ENCODE measurements at regions not wholly inside any gene's neighbourhood (a gene's known extent, or its start where the extent isn't known, plus 50 kb on each side); places are given as distances from the start of the nearest gene placed in this dataset.

DNA sequence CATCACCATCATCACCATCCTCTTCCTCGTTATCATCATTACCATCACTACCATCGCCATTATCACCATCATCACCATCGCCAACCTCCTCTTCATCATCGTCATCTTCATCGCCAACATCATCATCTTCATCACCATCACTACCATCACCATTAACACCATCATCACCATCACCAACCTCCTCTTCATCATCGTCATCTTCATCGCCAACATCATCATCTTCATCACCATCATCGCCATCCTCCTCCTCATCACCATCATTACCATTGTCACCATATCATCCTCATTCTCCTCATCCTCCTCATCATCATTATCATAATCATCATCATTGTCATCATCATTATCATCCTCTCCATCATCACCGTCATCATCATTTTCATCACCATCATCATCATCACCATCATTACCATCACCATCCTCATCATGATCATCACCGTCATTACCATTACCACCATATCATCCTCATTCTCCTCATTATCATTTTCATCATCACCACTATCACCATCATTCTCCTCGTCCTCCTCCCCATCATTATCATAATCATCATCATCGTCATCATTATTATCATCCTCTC is 1498.7 kb downstream of the TBC1D22A start:
- Histone ChIP-seq H3K4me1 (ENCODE audit: control insufficient read depth, insufficient read depth, low read length) (no peaks in the 10 kb centered on the region), H2BK15ac (ENCODE audit: low read depth, low read length) (no peak overlapping the region), H3K18ac (ENCODE audit: low read depth, low read length) (no peak overlapping the region), H3K79me1 (ENCODE audit: low read depth in 1 of 2, low read length in 2 of 2) (no peaks in the 10 kb centered on the region), H3K9ac (ENCODE audit: low read depth, low read length) (no peak overlapping the region), H3K14ac (replicated peaks; ENCODE audit: low read depth, low read length) (no peak overlapping the region), H3K56ac (ENCODE audit: extremely low read depth, insufficient read depth, low read length) (no peak overlapping the region), H3K23ac (ENCODE audit: low read depth, low read length) (no peak overlapping the region), H4K5ac (ENCODE audit: low read depth, low read length) (no peak overlapping the region), H3K4me2 (ENCODE audit: low read depth, low read length) (no peak overlapping the region), H2BK5ac (ENCODE audit: low read depth, low read length, poor library complexity, severe bottlenecking) (no peak overlapping the region), H4K91ac (ENCODE audit: insufficient read depth, low read depth, low read length) (no peak overlapping the region), H3K27ac (ENCODE audit: insufficient read depth, low read length) (no peak overlapping the region), H4K8ac (ENCODE audit: low read depth in 2 of 2, low read length in 2 of 2) (no peak overlapping the region), H2AFZ (replicated peaks; ENCODE audit: low read length, poor library complexity) (no peak overlapping the region), H3K9me1 (ENCODE audit: insufficient read depth, low read length) (no peaks in the 10 kb centered on the region), H3K27me3 (ENCODE audit: control insufficient read depth, insufficient read depth, low read length) (no peaks in the 10 kb centered on the region), H2AK9ac (replicated peaks; ENCODE audit: low read depth, low read length, poor library complexity) (no peak overlapping the region), H2BK20ac (ENCODE audit: low read depth, low read length) (no peak overlapping the region), H3K36me3 (ENCODE audit: control insufficient read depth, insufficient read depth, low read length) (no peaks in the 10 kb centered on the region), H3K4me3 (ENCODE audit: insufficient read depth, low read depth, low read length) (no peak overlapping the region), H2AK5ac (ENCODE audit: low read depth, low read length) (no peak overlapping the region), H3K9me3 (ENCODE audit: control insufficient read depth, insufficient read depth, low read length) (peaks cover 60% of the 10 kb centered on the region), H4K20me1 (ENCODE audit: insufficient read depth, low read length) (no peaks in the 10 kb centered on the region), H3K4ac (ENCODE audit: low read depth, low read length) (no peak overlapping the region), H2BK120ac (ENCODE audit: low read depth, low read length) (no peak overlapping the region)
- WGBS, 2 experiments (ENCODE audit: extremely low coverage in 2 of 2, insufficient read length in 1 of 2): 75 to 98% methylated on average over 7 to 12 of the region's 12 CpGs
- dilution Hi-C loops (cut with HindIII; ENCODE audit: low sequenced_read_pairs, unreplicated experiment): no loop called here
- ChIA-PET POLR2A (ENCODE audit: unreplicated experiment) (no interaction called here), CTCF (no interaction called here)
- no TSS peak for BruUV-seq (replicated peaks)
- ATAC-seq (ENCODE audit: low read depth) (no peak), DNase-seq (no peak)
- intact Hi-C loops (cut with micrococcal nuclease): no loop called here
- TF ChIP-seq CHD1 (IDR thresholded peaks at IDR 0.05; ENCODE audit: low read depth, low read length): no peak
- TF ChIP-seq RFX5 (IDR thresholded peaks at IDR 0.05; ENCODE audit: low read depth, low read length): no peak
- TF ChIP-seq, protein P1, sequence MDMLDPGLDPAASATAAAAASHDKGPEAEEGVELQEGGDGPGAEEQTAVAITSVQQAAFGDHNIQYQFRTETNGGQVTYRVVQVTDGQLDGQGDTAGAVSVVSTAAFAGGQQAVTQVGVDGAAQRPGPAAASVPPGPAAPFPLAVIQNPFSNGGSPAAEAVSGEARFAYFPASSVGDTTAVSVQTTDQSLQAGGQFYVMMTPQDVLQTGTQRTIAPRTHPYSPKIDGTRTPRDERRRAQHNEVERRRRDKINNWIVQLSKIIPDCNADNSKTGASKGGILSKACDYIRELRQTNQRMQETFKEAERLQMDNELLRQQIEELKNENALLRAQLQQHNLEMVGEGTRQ (IDR thresholded peaks at IDR 0.05; ENCODE audit: low read depth, low read length): no peak
- no peak for TF ChIP-seq MAZ (IDR thresholded peaks at IDR 0.05; ENCODE audit: borderline replicate concordance, low read depth, low read length)
- in situ Hi-C loops (cut with MboI; ENCODE audit: low sequenced_read_pairs): no loop called here

Measured in IMR-90 (cell line).